HCT116 (cell line): ENCODE measurements at regions not wholly inside any gene's neighbourhood (a gene's known extent, or its start where the extent isn't known, plus 50 kb on each side); places are given as distances from the start of the nearest gene placed in this dataset.

Experiments
- ATAC-seq: fragments of 200-7000 bp; cut with Tn5 transposase; 2 replicates; pipeline ENCODE4 v1.9.1; 2020; ENCODE audit warnings: mild to moderate bottlenecking, moderate library complexity
- BruUV-seq: library from RNA; stranded (reverse); fragments of 400-500 nt; replicated peaks from 2 replicates; lab custom pipeline; 2021; lab: Mats Ljungman, UMichigan
- CTCF ChIA-PET: fragments of 300-600 bp; sonication (Branson Sonifier 250); formaldehyde crosslinking; loops from one replicate; lab custom pipeline; 2021; ENCODE audit warnings: antibody characterized with exemption; lab: Charles Lee
- POLR2A ChIA-PET: fragments of 300-600, 350-600 bp; sonication (Branson Sonifier 250); formaldehyde crosslinking; loops from one replicate; lab custom pipeline; 2021; ENCODE audit warnings: antibody characterized with exemption; lab: Charles Lee
- RAD21 ChIA-PET, 2 experiments: fragments of 300-600 bp; sonication (Branson Sonifier 250); formaldehyde crosslinking; loops; one replicate each; lab custom pipeline; 2023; ENCODE audit warnings: low total read pairs in 2 of 2; ENCODE audit not compliant: uncharacterized antibody in 2 of 2, unreplicated experiment in 2 of 2, low non-redundant PET in 1 of 2; lab: Charles Lee
- DNase-seq: peaks from one replicate; pipeline ENCODE4 v3.0.0-alpha.2; 2010; ENCODE audit warnings: low read depth, low spot score
- H2AFZ ChIP-seq: fragments of 200-600 bp; shearing (Covaris generic), sonication (generic); 2 replicates; pipeline ENCODE4 v1.6.1; 2017; ENCODE audit warnings: low read depth, mixed run types, mixed read lengths, antibody characterized with exemption, low read length; ENCODE audit not compliant: poor library complexity, severe bottlenecking
- H3K27ac ChIP-seq: 2 replicates; pipeline ENCODE4 v1.5.1; 2012; ENCODE audit warnings: low read depth, low read length
- H3K27me3 ChIP-seq: fragments of 200-600 bp; sonication (generic); 2 replicates; pipeline ENCODE4 v1.6.1; 2016; ENCODE audit warnings: mixed run types, low read length, mixed read lengths; ENCODE audit not compliant: insufficient read depth
- H3K36me3 ChIP-seq, 2 experiments: fragments of 200-500 bp in 1 of 2; fragments of 200-600 bp in 1 of 2; sonication (Bioruptor generic) in 1 of 2; sonication (generic) in 1 of 2; 2 replicates each; pipeline versions ENCODE4 v1.5.1 to v1.6.1; 2014 to 2016; ENCODE audit warnings: low read length in 2 of 2, inconsistent platforms in 1 of 2, mixed read lengths in 1 of 2, mixed run types in 1 of 2; ENCODE audit not compliant: insufficient read depth in 2 of 2, control insufficient read depth in 1 of 2
- H3K4me1 ChIP-seq, 2 experiments: fragments of 200-600 bp in 1 of 2; sonication (generic) in 1 of 2; 2 replicates each; pipeline versions ENCODE4 v1.5.1 to v1.6.1; 2012 to 2017; ENCODE audit warnings: low read length in 2 of 2, inconsistent platforms in 1 of 2, mild to moderate bottlenecking in 1 of 2, mixed read lengths in 1 of 2, mixed run types in 1 of 2, moderate library complexity in 1 of 2; ENCODE audit not compliant: insufficient read depth in 2 of 2, control insufficient read depth in 1 of 2
- H3K4me2 ChIP-seq: fragments of 200-600 bp; sonication (generic); 2 replicates; pipeline ENCODE4 v1.6.1; 2017; ENCODE audit warnings: mixed run types, low read length, mixed read lengths
- H3K4me3 ChIP-seq, 2 experiments: fragments of 200-600 bp in 1 of 2; sonication (generic) in 1 of 2; replicated peaks in 1 of 2; 2 replicates each; pipeline ENCODE4 v1.5.1; 2011 to 2016; ENCODE audit warnings: low read length in 2 of 2, control low read depth in 1 of 2, low read depth in 1 of 2, mild to moderate bottlenecking in 1 of 2, mixed read lengths in 1 of 2, mixed run types in 1 of 2
- H3K79me2 ChIP-seq: fragments of 200-600 bp; sonication (generic); 2 replicates; pipeline ENCODE4 v1.6.1; 2017; ENCODE audit warnings: mild to moderate bottlenecking, mixed run types, low read length, moderate library complexity, mixed read lengths; ENCODE audit not compliant: insufficient read depth
- H3K9ac ChIP-seq: fragments of 200-600 bp; sonication (generic); 2 replicates; pipeline ENCODE4 v1.6.1; 2016; ENCODE audit warnings: low read length, mixed read lengths
- H3K9me2 ChIP-seq: fragments of 200-600 bp; sonication (generic), shearing (Covaris generic); 2 replicates; pipeline ENCODE4 v1.6.1; 2017; ENCODE audit warnings: mixed run types, mild to moderate bottlenecking, moderate library complexity; ENCODE audit not compliant: insufficient read depth
- H3K9me3 ChIP-seq, 2 experiments: fragments of 200-500 bp in 1 of 2; fragments of 200-600 bp in 1 of 2; sonication (Bioruptor generic) in 1 of 2; sonication (generic) in 1 of 2; 2 replicates each; pipeline ENCODE4 v1.6.1; 2014 to 2017; ENCODE audit warnings: low read length in 2 of 2, mixed read lengths in 2 of 2, inconsistent platforms in 1 of 2, low read depth in 1 of 2, mild to moderate bottlenecking in 1 of 2, mixed run types in 1 of 2, moderate library complexity in 1 of 2; ENCODE audit not compliant: control insufficient read depth in 1 of 2, insufficient read depth in 1 of 2
- H4K20me1 ChIP-seq: fragments of 200-600 bp; sonication (generic), shearing (Covaris generic); 2 replicates; pipeline ENCODE4 v1.6.1; 2017; ENCODE audit warnings: mixed run types, mild to moderate bottlenecking, moderate library complexity; ENCODE audit not compliant: insufficient read depth
- CEBPB ChIP-seq: IDR thresholded peaks from 2 replicates; pipeline ENCODE4 v1.6.1; 2012; ENCODE audit warnings: low read depth
- ELF1 ChIP-seq: IDR thresholded peaks from 2 replicates; pipeline ENCODE4 v1.6.1; 2012; ENCODE audit warnings: low read depth, borderline replicate concordance
- EZH2 ChIP-seq: fragments of 200-600 bp; sonication (generic); IDR thresholded peaks from 2 replicates; pipeline ENCODE4 v1.6.1; 2017; ENCODE audit warnings: antibody characterized with exemption, mixed run types
- JUND ChIP-seq: IDR thresholded peaks from 2 replicates; pipeline ENCODE4 v1.6.1; 2012
- POLR2A ChIP-seq: IDR thresholded peaks from 2 replicates; pipeline ENCODE4 v1.7.0; 2011; ENCODE audit warnings: borderline replicate concordance; ENCODE audit not compliant: insufficient read depth, insufficient read length; ENCODE audit errors: extremely low read depth
- POLR2AphosphoS5 ChIP-seq: IDR thresholded peaks from 2 replicates; pipeline ENCODE4 v1.6.1; 2011; ENCODE audit warnings: mild to moderate bottlenecking, low read depth, low read length, moderate library complexity
- YY1 ChIP-seq: IDR thresholded peaks from 2 replicates; pipeline ENCODE4 v1.6.1; 2011; ENCODE audit warnings: low read length, low read depth, moderate library complexity, mild to moderate bottlenecking; ENCODE audit not compliant: insufficient replicate concordance; ENCODE audit errors: extremely low read depth
- ZBTB33 ChIP-seq: IDR thresholded peaks from 2 replicates; pipeline ENCODE4 v1.6.1; 2011; ENCODE audit warnings: mild to moderate bottlenecking, low read length, moderate library complexity; ENCODE audit not compliant: insufficient replicate concordance; ENCODE audit errors: extremely low read depth
- ZFX ChIP-seq: fragments of 450-650 bp; IDR thresholded peaks from 2 replicates; pipeline ENCODE4 v1.6.1; 2017
- ZNF274 ChIP-seq: fragments of 200-500 bp; sonication (Bioruptor generic); IDR thresholded peaks from 2 replicates; pipeline ENCODE4 v1.6.1; 2014; ENCODE audit warnings: mild to moderate bottlenecking, low read depth, low read length, inconsistent platforms
- intact Hi-C: fragments of 100-400 bp; cut with micrococcal nuclease; formaldehyde crosslinking; loops from 2 replicates; pipeline ENCODE4 v1.10.0; 2022
- TF ChIP-seq, protein P1 (sequence below): IDR thresholded peaks from 2 replicates; pipeline ENCODE4 v1.6.1; 2012

GRCh38 chr11:69576069-69576782 is 64.7 kb upstream of the CCND1 start:
- TF ChIP-seq ZNF274 = no peak
- TF ChIP-seq, protein P1, sequence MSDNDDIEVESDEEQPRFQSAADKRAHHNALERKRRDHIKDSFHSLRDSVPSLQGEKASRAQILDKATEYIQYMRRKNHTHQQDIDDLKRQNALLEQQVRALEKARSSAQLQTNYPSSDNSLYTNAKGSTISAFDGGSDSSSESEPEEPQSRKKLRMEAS = no peak
- no peak for TF ChIP-seq CEBPB
- no peak for TF ChIP-seq ZBTB33
- TF ChIP-seq JUND = no peak
- no TSS peak for BruUV-seq
- Histone ChIP-seq H3K27me3 (no peaks in the 10 kb centered on the region), H3K4me1 (no peaks in the 10 kb centered on the region), H3K9ac (no peak overlapping the region), H4K20me1 (no peaks in the 10 kb centered on the region), H3K27ac (no peak overlapping the region), H3K9me2 (no peaks in the 10 kb centered on the region), H3K79me2 (no peaks in the 10 kb centered on the region), H3K36me3 (no peaks in the 10 kb centered on the region), H3K4me2 (no peak overlapping the region), H2AFZ (no peak overlapping the region), H3K9me3 (no peaks in the 10 kb centered on the region), H3K4me3 (no peak overlapping the region)
- ATAC-seq (no peak), DNase-seq (no peak)
- intact Hi-C loops = no loop called here
- RAD21 ChIA-PET = no interaction called here
- CTCF ChIA-PET = no interaction called here
- POLR2A ChIA-PET = no interaction called here

DNA sequence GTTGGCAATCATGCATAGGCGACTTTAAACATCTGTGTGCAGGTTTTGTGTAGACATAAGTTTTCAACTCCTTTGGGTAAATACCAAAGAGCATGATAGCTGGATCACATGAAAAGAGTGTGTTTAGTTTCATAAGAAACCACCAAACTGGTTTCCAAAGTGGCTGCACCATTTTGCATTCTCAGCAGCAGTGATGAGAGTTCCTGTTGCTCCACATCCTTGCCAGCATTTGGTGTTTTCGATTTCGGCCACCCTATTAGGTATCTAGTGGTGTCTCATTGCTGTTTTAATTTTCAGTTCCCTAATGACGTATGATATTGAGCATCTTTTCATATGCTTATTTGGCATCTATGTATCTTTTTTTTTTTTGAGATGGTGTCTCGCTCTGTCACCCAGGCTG is 62.8 kb upstream of the CCND1 start:
- CTCF ChIA-PET = no interaction called here
- no TSS peak for BruUV-seq
- intact Hi-C loops = no loop called here

More for the DNA sequence above, 62.8 kb upstream of the CCND1 start:
- Histone ChIP-seq H3K79me2 (no peaks in the 10 kb centered on the region), H3K4me3 (no peak overlapping the region), H2AFZ (no peak overlapping the region), H3K9ac (no peak overlapping the region), H3K9me2 (no peaks in the 10 kb centered on the region), H3K27ac (no peak overlapping the region), H3K9me3 (no peaks in the 10 kb centered on the region), H3K4me1 (no peaks in the 10 kb centered on the region), H3K4me2 (no peak overlapping the region), H3K36me3 (no peaks in the 10 kb centered on the region), H3K27me3 (no peaks in the 10 kb centered on the region), H4K20me1 (no peaks in the 10 kb centered on the region)
- TF ChIP-seq YY1 (no peak), POLR2AphosphoS5 (no peak), EZH2 (no peak), JUND (no peak), ZFX (no peak), POLR2A (no peak), CEBPB (no peak), ELF1 (no peak)
- TF ChIP-seq, protein P1 = no peak
- RAD21 ChIA-PET = no interaction called here
- POLR2A ChIA-PET = no interaction called here
- DNase-seq (no peak), ATAC-seq (no peak)
